ENCODE measurements at regions not wholly inside any gene's neighbourhood (a gene's known extent, or its start where the extent isn't known, plus 50 kb on each side); places are given as distances from the start of the nearest gene placed in this dataset.

GRCh38 chr14:104519721-104520120 lies 59.8 kb upstream of the C14orf180 start:
- Histone ChIP-seq H3K79me2 (ENCODE audit: insufficient read depth, low read length) (no peaks in the 10 kb centered on the region), H3K4me1 (ENCODE audit: insufficient read depth, low read length) (no peaks in the 10 kb centered on the region), H3K27me3 (ENCODE audit: insufficient read depth, low read length, poor library complexity) (no peaks in the 10 kb centered on the region), H3K36me3 (ENCODE audit: insufficient read depth, low read length) (no peaks in the 10 kb centered on the region), H3K27ac (ENCODE audit: low read length) (no peak overlapping the region), H3K4me2 (ENCODE audit: insufficient read depth, low read length) (no peak overlapping the region), H4K20me1 (ENCODE audit: insufficient read depth, low read length) (no peaks in the 10 kb centered on the region), H3K9ac (ENCODE audit: low read depth, low read length) (no peak overlapping the region), H3K9me3 (ENCODE audit: insufficient read depth, low read length, severe bottlenecking) (peaks cover 4% of the 10 kb centered on the region), H2AFZ (ENCODE audit: low read depth, low read length) (no peak overlapping the region), H3K4me3 (ENCODE audit: low read depth in 1 of 2, low read length in 2 of 2) (no peak overlapping the region)
- ATAC-seq (ENCODE audit: insufficient read depth, low read depth) (no peak), DNase-seq (no peak)
- TF ChIP-seq CTCF (IDR thresholded peaks at IDR 0.05; ENCODE audit: borderline replicate concordance, extremely low read depth, low read length, poor library complexity, severe bottlenecking) = no peak
- TF ChIP-seq EZH2 (IDR thresholded peaks at IDR 0.05; ENCODE audit: borderline replicate concordance, low read depth, low read length, severe bottlenecking) = no peak

- Histone ChIP-seq H4K20me1 (ENCODE audit: insufficient read depth, low read length) (no peaks in the 10 kb centered on the region), H3K79me2 (ENCODE audit: insufficient read depth, low read length) (no peaks in the 10 kb centered on the region), H3K9ac (ENCODE audit: low read depth, low read length) (no peak overlapping the region), H2AFZ (ENCODE audit: low read depth, low read length) (no peak overlapping the region), H3K9me3 (ENCODE audit: insufficient read depth, low read length, severe bottlenecking) (peaks cover 8% of the 10 kb centered on the region), H3K27ac (ENCODE audit: low read length) (no peak overlapping the region), H3K4me3 (ENCODE audit: low read depth in 1 of 2, low read length in 2 of 2) (no peak overlapping the region), H3K4me2 (ENCODE audit: insufficient read depth, low read length) (no peak overlapping the region), H3K27me3 (ENCODE audit: insufficient read depth, low read length, poor library complexity) (no peaks in the 10 kb centered on the region), H3K36me3 (ENCODE audit: insufficient read depth, low read length) (no peaks in the 10 kb centered on the region), H3K4me1 (ENCODE audit: insufficient read depth, low read length) (no peaks in the 10 kb centered on the region)
- TF ChIP-seq EZH2 (IDR thresholded peaks at IDR 0.05; ENCODE audit: borderline replicate concordance, low read depth, low read length, severe bottlenecking) (no peak), CTCF (IDR thresholded peaks at IDR 0.05; ENCODE audit: borderline replicate concordance, extremely low read depth, low read length, poor library complexity, severe bottlenecking) (no peak)
- no peak for ATAC-seq (ENCODE audit: insufficient read depth, low read depth)
- DNase-seq = no peak
Observed at GRCh38 chr14:104520620-104521410, 58.7 kb upstream of the C14orf180 start.

DNA sequence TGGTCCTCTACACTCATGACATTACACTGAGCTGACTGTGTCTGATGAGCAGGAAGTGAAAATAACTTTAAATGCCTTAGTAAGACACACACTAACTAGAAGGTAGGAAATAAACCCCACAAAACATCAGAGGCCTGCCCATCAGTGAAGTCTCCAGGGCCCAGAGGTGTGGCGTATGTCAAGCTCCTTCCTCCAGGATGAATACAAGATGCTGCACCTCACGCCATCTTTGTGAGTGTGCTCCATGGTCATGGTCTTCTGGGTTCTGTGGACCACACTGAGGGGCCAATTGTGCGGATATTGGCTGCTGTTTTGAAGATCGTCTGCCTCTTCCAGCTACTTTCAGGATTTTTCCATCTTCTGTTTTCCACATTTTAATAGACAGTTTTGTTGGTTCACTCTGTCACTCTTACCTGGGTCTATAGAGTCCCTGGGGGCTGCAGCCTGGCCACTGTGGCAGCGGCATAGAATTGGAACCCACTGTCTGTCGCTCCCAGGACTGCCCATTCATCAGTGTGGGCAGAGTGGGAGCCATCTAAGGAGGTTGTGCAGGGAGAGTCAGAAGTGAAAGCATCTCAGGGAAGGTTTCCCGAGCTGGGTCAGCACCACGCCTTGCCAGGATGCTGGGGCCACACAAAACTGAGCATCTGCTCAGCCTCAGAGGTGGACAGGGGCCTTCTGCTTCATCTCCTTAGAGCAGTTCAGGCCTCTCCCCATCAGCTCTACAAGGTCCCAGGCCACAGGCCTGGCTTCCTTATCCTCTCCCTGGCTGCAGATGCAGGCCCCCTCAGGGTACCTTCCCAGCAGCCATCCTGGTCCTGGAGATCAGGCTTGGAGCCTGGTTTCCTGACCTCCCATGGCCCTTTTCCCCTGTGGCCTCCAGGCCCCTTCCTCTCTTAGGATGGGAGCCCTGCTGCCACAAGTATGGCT lies 57.5 kb upstream of the C14orf180 start:
- DNase-seq (no peak), ATAC-seq (ENCODE audit: insufficient read depth, low read depth) (no peak)
- Histone ChIP-seq H2AFZ (ENCODE audit: low read depth, low read length) (no peak overlapping the region), H3K4me1 (ENCODE audit: insufficient read depth, low read length) (no peaks in the 10 kb centered on the region), H4K20me1 (ENCODE audit: insufficient read depth, low read length) (no peaks in the 10 kb centered on the region), H3K4me2 (ENCODE audit: insufficient read depth, low read length) (no peak overlapping the region), H3K36me3 (ENCODE audit: insufficient read depth, low read length) (no peaks in the 10 kb centered on the region), H3K79me2 (ENCODE audit: insufficient read depth, low read length) (no peaks in the 10 kb centered on the region), H3K9me3 (ENCODE audit: insufficient read depth, low read length, severe bottlenecking) (peaks cover 10% of the 10 kb centered on the region), H3K27ac (ENCODE audit: low read length) (no peak overlapping the region), H3K9ac (ENCODE audit: low read depth, low read length) (no peak overlapping the region), H3K27me3 (ENCODE audit: insufficient read depth, low read length, poor library complexity) (no peaks in the 10 kb centered on the region), H3K4me3 (ENCODE audit: low read depth in 1 of 2, low read length in 2 of 2) (no peak overlapping the region)
- TF ChIP-seq CTCF (IDR thresholded peaks at IDR 0.05; ENCODE audit: borderline replicate concordance, extremely low read depth, low read length, poor library complexity, severe bottlenecking) (no peak), EZH2 (IDR thresholded peaks at IDR 0.05; ENCODE audit: borderline replicate concordance, low read depth, low read length, severe bottlenecking) (no peak)
